HEK293 (cell line): ENCODE measurements at regions not wholly inside any gene's neighbourhood (a gene's known extent, or its start where the extent isn't known, plus 50 kb on each side); places are given as distances from the start of the nearest gene placed in this dataset.

Source experiments
- ELK4 ChIP-seq: IDR thresholded peaks from 2 replicates; pipeline ENCODE4 v1.6.1; 2011; ENCODE audit warnings: mild to moderate bottlenecking, low read depth, low read length, borderline replicate concordance
- GLIS1 ChIP-seq: fragments of 450-650 bp; formaldehyde crosslinking; IDR thresholded peaks from 2 replicates; pipeline ENCODE4 v1.5.1; 2016; ENCODE audit warnings: missing biosample characterization, missing genetic modification characterization
- HIC1 ChIP-seq: fragments of 450-650 bp; formaldehyde crosslinking; IDR thresholded peaks from 2 replicates; pipeline ENCODE4 v1.5.1; 2016; ENCODE audit warnings: missing biosample characterization, missing genetic modification characterization
- PRDM4 ChIP-seq: fragments of 450-650 bp; formaldehyde crosslinking; IDR thresholded peaks from 2 replicates; pipeline ENCODE4 v1.5.1; 2017; ENCODE audit warnings: missing biosample characterization, missing genetic modification characterization
- REPIN1 ChIP-seq: fragments of 450-650 bp; formaldehyde crosslinking; IDR thresholded peaks from 2 replicates; pipeline ENCODE4 v1.5.1; 2017; ENCODE audit warnings: missing biosample characterization, missing genetic modification characterization, low read depth
- SALL2 ChIP-seq: fragments of 450-650 bp; formaldehyde crosslinking; IDR thresholded peaks from 2 replicates; pipeline ENCODE4 v1.5.0; 2017; ENCODE audit warnings: missing biosample characterization, mild to moderate bottlenecking, missing genetic modification characterization, borderline replicate concordance
- SCRT1 ChIP-seq: fragments of 450-650 bp; formaldehyde crosslinking; IDR thresholded peaks from 2 replicates; pipeline ENCODE4 v1.5.1; 2016; ENCODE audit warnings: missing biosample characterization, missing genetic modification characterization, borderline replicate concordance
- SETDB1 ChIP-seq: IDR thresholded peaks from one replicate; pipeline ENCODE4 v1.6.1; 2017; ENCODE audit warnings: mild to moderate bottlenecking, low read length, moderate library complexity, mixed read lengths; ENCODE audit not compliant: insufficient read length
- YY1 ChIP-seq: fragments of 450-650 bp; formaldehyde crosslinking; IDR thresholded peaks from 2 replicates; pipeline ENCODE4 v1.5.1; 2018; ENCODE audit warnings: missing biosample characterization, missing genetic modification characterization
- ZBTB7A ChIP-seq: fragments of 450-650 bp; formaldehyde crosslinking; IDR thresholded peaks from 2 replicates; pipeline ENCODE4 v1.5.1; 2016; ENCODE audit warnings: low read depth, missing biosample characterization, missing genetic modification characterization
- ZEB2 ChIP-seq: fragments of 450-650 bp; formaldehyde crosslinking; IDR thresholded peaks from 2 replicates; pipeline ENCODE4 v1.5.1; 2016; ENCODE audit warnings: missing biosample characterization, missing genetic modification characterization
- ZFP41 ChIP-seq: fragments of 450-650 bp; formaldehyde crosslinking; IDR thresholded peaks from 2 replicates; pipeline ENCODE4 v1.5.1; 2016; ENCODE audit warnings: missing biosample characterization, missing genetic modification characterization, borderline replicate concordance
- ZNF114 ChIP-seq: fragments of 450-650 bp; formaldehyde crosslinking; IDR thresholded peaks from 2 replicates; pipeline ENCODE4 v1.5.0; 2017; ENCODE audit warnings: missing biosample characterization, missing genetic modification characterization
- ZNF121 ChIP-seq: fragments of 450-650 bp; formaldehyde crosslinking; IDR thresholded peaks from 2 replicates; pipeline ENCODE4 v1.5.1; 2016; ENCODE audit warnings: missing biosample characterization, missing genetic modification characterization
- ZNF174 ChIP-seq: fragments of 450-650 bp; formaldehyde crosslinking; IDR thresholded peaks from 2 replicates; pipeline ENCODE4 v1.5.0; 2017; ENCODE audit warnings: missing biosample characterization, mild to moderate bottlenecking, missing genetic modification characterization
- ZNF214 ChIP-seq: fragments of 450-650 bp; formaldehyde crosslinking; IDR thresholded peaks from 2 replicates; pipeline ENCODE4 v1.5.1; 2017; ENCODE audit warnings: missing biosample characterization, mild to moderate bottlenecking, missing genetic modification characterization, borderline replicate concordance
- ZNF24 ChIP-seq: fragments of 450-650 bp; formaldehyde crosslinking; IDR thresholded peaks from 2 replicates; pipeline ENCODE4 v1.5.1; 2016; ENCODE audit warnings: missing biosample characterization, missing genetic modification characterization
- ZNF449 ChIP-seq: fragments of 450-650 bp; formaldehyde crosslinking; IDR thresholded peaks from 2 replicates; pipeline ENCODE4 v1.5.1; 2017; ENCODE audit warnings: missing biosample characterization, mild to moderate bottlenecking, missing genetic modification characterization, moderate library complexity
- ZNF473 ChIP-seq: fragments of 450-650 bp; formaldehyde crosslinking; IDR thresholded peaks from 2 replicates; pipeline ENCODE4 v1.5.1; 2017; ENCODE audit warnings: missing biosample characterization, missing genetic modification characterization
- ZNF518A ChIP-seq: fragments of 450-650 bp; formaldehyde crosslinking; conservative IDR thresholded peaks from 2 replicates; pipeline ENCODE4 v1.5.1; 2016; ENCODE audit warnings: low read depth, missing biosample characterization, missing genetic modification characterization
- ZNF529 ChIP-seq: fragments of 450-650 bp; formaldehyde crosslinking; IDR thresholded peaks from 2 replicates; pipeline ENCODE4 v1.5.1; 2017; ENCODE audit warnings: missing genetic modification characterization, missing biosample characterization; ENCODE audit not compliant: insufficient replicate concordance
- ZNF596 ChIP-seq: fragments of 450-650 bp; IDR thresholded peaks from 2 replicates; pipeline ENCODE4 v1.5.0; 2018; ENCODE audit warnings: missing biosample characterization, mild to moderate bottlenecking, missing genetic modification characterization, moderate library complexity
- ZNF707 ChIP-seq: fragments of 450-650 bp; formaldehyde crosslinking; IDR thresholded peaks from 2 replicates; pipeline ENCODE4 v1.5.1; 2016; ENCODE audit warnings: missing biosample characterization, missing genetic modification characterization

GRCh38 chr22:46078241-46079092 is 71.9 kb upstream of the PPARA start (continued):
- TF ChIP-seq ZNF449 (tag by site-specific recombination) (peak; percentile 41; the same call in 1 of the 2 replicates), ZNF174 (tag by site-specific recombination) (no peak), ZEB2 (tag by site-specific recombination) (peak; percentile 63; the same call in 1 of the 2 replicates), SETDB1 (no peak), REPIN1 (no peak), ZNF24 (tag by site-specific recombination) (no peak), SCRT1 (tag by site-specific recombination) (no peak), ZNF529 (tag by site-specific recombination) (no peak), ZBTB7A (tag by site-specific recombination) (0 out of 2 replicates have a peak, but pooled peaks have one; percentile 75), ZNF121 (tag by site-specific recombination) (peak; percentile 32; the same call in 1 of the 2 replicates), YY1 (tag by site-specific recombination) (peak; percentile 48; the same call in 1 of the 2 replicates), ZNF707 (tag by site-specific recombination) (no peak), GLIS1 (tag by site-specific recombination) (peak; percentile 72), ZNF518A (tag by site-specific recombination) (no peak), ZNF596 (no peak), PRDM4 (tag by site-specific recombination) (peak; percentile 17; the same call in 1 of the 2 replicates), ZNF114 (tag by site-specific recombination) (no peak), HIC1 (tag by site-specific recombination) (peak; percentile 98), SALL2 (tag by site-specific recombination) (no peak), ELK4 (no peak), ZFP41 (tag by site-specific recombination) (no peak), ZNF214 (tag by site-specific recombination) (no peak), ZNF473 (tag by site-specific recombination) (no peak)
